Liver (tissue), 8 donors: ENCODE measurements at regions not wholly inside any gene's neighbourhood (a gene's known extent, or its start where the extent isn't known, plus 50 kb on each side); places are given as distances from the start of the nearest gene placed in this dataset.

Experiments
- DNase-seq: peaks from one replicate; pipeline ENCODE4 v3.0.0-alpha.2; 2017; ENCODE audit warnings: low spot score
- H3K27ac ChIP-seq, 2 donors: one replicate each; pipeline ENCODE4 v1.7.0; 2013; ENCODE audit warnings: inconsistent platforms in 2 of 2, low read length in 2 of 2, control low read depth in 1 of 2, low read depth in 1 of 2, mild to moderate bottlenecking in 1 of 2
- H3K27me3 ChIP-seq, 4 donors: one replicate each; pipeline versions ENCODE4 v1.6.1 to v1.7.0; 2013; ENCODE audit warnings: low read length in 3 of 4, inconsistent platforms in 1 of 4, mild to moderate bottlenecking in 1 of 4, moderate library complexity in 1 of 4; ENCODE audit not compliant: control insufficient read depth in 4 of 4, insufficient read depth in 4 of 4
- H3K36me3 ChIP-seq, 4 donors: one replicate each; pipeline versions ENCODE4 v1.6.1 to v1.7.0; 2013; ENCODE audit warnings: low read length in 3 of 4, mild to moderate bottlenecking in 3 of 4, low read depth in 1 of 4, moderate library complexity in 1 of 4; ENCODE audit not compliant: control insufficient read depth in 4 of 4, insufficient read depth in 3 of 4
- H3K4me1 ChIP-seq, 4 donors: one replicate each; pipeline versions ENCODE4 v1.6.1 to v1.7.0; 2013; ENCODE audit warnings: low read length in 3 of 4, mild to moderate bottlenecking in 3 of 4, moderate library complexity in 1 of 4; ENCODE audit not compliant: control insufficient read depth in 4 of 4, insufficient read depth in 4 of 4
- H3K4me3 ChIP-seq, 3 donors: one replicate each; pipeline versions ENCODE4 v1.6.1 to v1.7.0; 2013; ENCODE audit warnings: low read length in 3 of 3, control low read depth in 1 of 3, low read depth in 1 of 3, mild to moderate bottlenecking in 1 of 3
- H3K9ac ChIP-seq, 2 donors: one replicate each; pipeline ENCODE4 v1.7.0; 2013; ENCODE audit warnings: low read length in 2 of 2, mild to moderate bottlenecking in 2 of 2, moderate library complexity in 2 of 2, control low read depth in 1 of 2, low read depth in 1 of 2
- H3K9me3 ChIP-seq, 4 donors: one replicate each; pipeline versions ENCODE4 v1.6.1 to v1.7.0; 2013; ENCODE audit warnings: low read length in 3 of 4; ENCODE audit not compliant: control insufficient read depth in 4 of 4
- ATF3 ChIP-seq: IDR thresholded peaks from 2 replicates; pipeline ENCODE4 v1.6.1; 2016; ENCODE audit warnings: antibody characterized with exemption
- EGR1 ChIP-seq, 2 donors: IDR thresholded peaks; 2 replicates each; pipeline ENCODE4 v1.6.1; 2016 to 2018; ENCODE audit warnings: antibody characterized with exemption in 2 of 2, low read depth in 2 of 2
- FOXA1 ChIP-seq: IDR thresholded peaks from 2 replicates; pipeline ENCODE4 v1.6.1; 2016; ENCODE audit warnings: antibody characterized with exemption
- FOXA2 ChIP-seq: IDR thresholded peaks from 2 replicates; pipeline ENCODE4 v1.6.1; 2016; ENCODE audit warnings: antibody characterized with exemption
- GABPA ChIP-seq, 2 donors: IDR thresholded peaks in 1 of 2; conservative IDR thresholded peaks in 1 of 2; 2 replicates each; pipeline ENCODE4 v1.6.1; 2016; ENCODE audit warnings: antibody characterized with exemption in 2 of 2, mild to moderate bottlenecking in 1 of 2, moderate library complexity in 1 of 2
- HNF4A ChIP-seq, 2 donors: conservative IDR thresholded peaks; 2 replicates each; pipeline ENCODE4 v1.6.1; 2016; ENCODE audit warnings: antibody characterized with exemption in 2 of 2, mild to moderate bottlenecking in 2 of 2
- HNF4G ChIP-seq: IDR thresholded peaks from 2 replicates; pipeline ENCODE4 v1.6.1; 2016; ENCODE audit warnings: antibody characterized with exemption
- MAX ChIP-seq: IDR thresholded peaks from 2 replicates; pipeline ENCODE4 v1.6.1; 2016; ENCODE audit warnings: antibody characterized with exemption
- NR2F2 ChIP-seq: IDR thresholded peaks from 2 replicates; pipeline ENCODE4 v1.6.1; 2016; ENCODE audit warnings: antibody characterized with exemption
- RAD21 ChIP-seq, 2 donors: IDR thresholded peaks; 2 replicates each; pipeline ENCODE4 v1.6.1; 2016; ENCODE audit warnings: antibody characterized with exemption in 2 of 2, mild to moderate bottlenecking in 2 of 2
- RXRA ChIP-seq, 2 donors: IDR thresholded peaks; 2 replicates each; pipeline ENCODE4 v1.6.1; 2017 to 2018; ENCODE audit warnings: antibody characterized with exemption in 2 of 2, mild to moderate bottlenecking in 1 of 2
- SP1 ChIP-seq: IDR thresholded peaks from 2 replicates; pipeline ENCODE4 v1.6.1; 2018; ENCODE audit warnings: antibody characterized with exemption, mild to moderate bottlenecking
- TAF1 ChIP-seq: conservative IDR thresholded peaks from 2 replicates; pipeline ENCODE4 v1.6.1; 2016; ENCODE audit warnings: antibody characterized with exemption, mild to moderate bottlenecking
- YY1 ChIP-seq: IDR thresholded peaks from 2 replicates; pipeline ENCODE4 v1.6.1; 2016; ENCODE audit warnings: antibody characterized with exemption, mild to moderate bottlenecking
- WGBS: extraction: QIAGEN DNeasy Blood & Tissue Kit; methylation state at CpG from one replicate; pipeline ENCODE4 v1.1.7; 2013; 5-methylcytosine and 5-hydroxymethylcytosine counted together
- TF ChIP-seq, protein P1 (sequence below): IDR thresholded peaks from 2 replicates; pipeline ENCODE4 v1.6.1; 2016; ENCODE audit warnings: antibody characterized with exemption
- TF ChIP-seq, protein P2 (sequence below): fragments of 150-350 bp; IDR thresholded peaks from 2 replicates; pipeline ENCODE4 v1.5.1; 2017; ENCODE audit warnings: improper control_type of control experiment, low read depth, low read length; ENCODE audit not compliant: missing input control
- donor health status: healthy.
- donor health status: healthy.
- donor health status: healthy.
- donor health status: healthy.
- donor health status: healthy.

GRCh38 chr5:120219988-120220387 is 244.1 kb upstream of the PRR16 start:
- TF ChIP-seq EGR1 (IDR thresholded peaks at IDR 0.05; ENCODE audit: low read depth in 2 of 2) (no peak), TAF1 (no peak)
- 92% methylated on average over 3 of the region's 3 CpGs for WGBS
- Histone ChIP-seq H3K27ac (no peak overlapping the region), H3K4me1 (no peaks in the 10 kb centered on the region), H3K36me3 (no peaks in the 10 kb centered on the region), H3K9ac (no peak overlapping the region), H3K27me3 (no peaks in the 10 kb centered on the region), H3K4me3 (no peak overlapping the region), H3K9me3 (no peaks in the 10 kb centered on the region)
- no peak for DNase-seq

DNA sequence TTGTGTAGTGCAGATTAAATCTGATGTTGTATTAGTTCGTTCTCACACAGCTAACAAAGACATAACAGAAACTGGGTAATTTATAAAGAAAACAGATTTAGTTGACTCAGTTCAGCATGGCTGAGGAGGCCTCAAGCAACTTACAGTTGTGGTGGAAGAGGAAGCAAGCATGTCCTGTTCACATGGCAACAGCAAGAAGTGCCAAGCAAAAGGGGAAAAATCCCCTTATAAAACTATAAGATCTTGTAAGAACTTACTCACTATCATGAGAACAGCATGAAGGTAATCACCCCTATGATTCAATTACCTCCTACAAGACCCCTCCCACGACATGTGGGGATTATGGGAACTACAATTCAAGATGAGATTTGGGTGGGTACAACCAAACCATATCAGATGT is 238.6 kb upstream of the PRR16 start:
- Histone ChIP-seq H3K9me3 (no peaks in the 10 kb centered on the region), H3K4me3 (no peak overlapping the region), H3K27me3 (no peaks in the 10 kb centered on the region), H3K4me1 (no peaks in the 10 kb centered on the region), H3K36me3 (no peaks in the 10 kb centered on the region), H3K9ac (no peak overlapping the region), H3K27ac (no peak overlapping the region)
- no peak for DNase-seq
- TF ChIP-seq, protein P1, sequence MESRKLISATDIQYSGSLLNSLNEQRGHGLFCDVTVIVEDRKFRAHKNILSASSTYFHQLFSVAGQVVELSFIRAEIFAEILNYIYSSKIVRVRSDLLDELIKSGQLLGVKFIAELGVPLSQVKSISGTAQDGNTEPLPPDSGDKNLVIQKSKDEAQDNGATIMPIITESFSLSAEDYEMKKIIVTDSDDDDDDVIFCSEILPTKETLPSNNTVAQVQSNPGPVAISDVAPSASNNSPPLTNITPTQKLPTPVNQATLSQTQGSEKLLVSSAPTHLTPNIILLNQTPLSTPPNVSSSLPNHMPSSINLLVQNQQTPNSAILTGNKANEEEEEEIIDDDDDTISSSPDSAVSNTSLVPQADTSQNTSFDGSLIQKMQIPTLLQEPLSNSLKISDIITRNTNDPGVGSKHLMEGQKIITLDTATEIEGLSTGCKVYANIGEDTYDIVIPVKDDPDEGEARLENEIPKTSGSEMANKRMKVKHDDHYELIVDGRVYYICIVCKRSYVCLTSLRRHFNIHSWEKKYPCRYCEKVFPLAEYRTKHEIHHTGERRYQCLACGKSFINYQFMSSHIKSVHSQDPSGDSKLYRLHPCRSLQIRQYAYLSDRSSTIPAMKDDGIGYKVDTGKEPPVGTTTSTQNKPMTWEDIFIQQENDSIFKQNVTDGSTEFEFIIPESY = no peak
- TF ChIP-seq EGR1 (IDR thresholded peaks at IDR 0.05; ENCODE audit: low read depth in 2 of 2) = no peak
- TF ChIP-seq RXRA (IDR thresholded peaks at IDR 0.05) = no peak
- TF ChIP-seq ATF3 = no peak
- no peak for TF ChIP-seq RAD21 (IDR thresholded peaks at IDR 0.05)
- no peak for TF ChIP-seq HNF4A (conservative IDR thresholded peaks at IDR 0.05)
- no peak for TF ChIP-seq TAF1
- no peak for TF ChIP-seq YY1
- no peak for TF ChIP-seq FOXA1
- TF ChIP-seq NR2F2 = no peak
- TF ChIP-seq MAX = no peak
- TF ChIP-seq FOXA2 = no peak
- no peak for TF ChIP-seq HNF4G
- TF ChIP-seq SP1 = no peak
- no peak for TF ChIP-seq GABPA (IDR thresholded peaks at IDR 0.05 in 1 of 2, conservative IDR thresholded peaks at IDR 0.05 in 1 of 2)
- TF ChIP-seq, protein P2, sequence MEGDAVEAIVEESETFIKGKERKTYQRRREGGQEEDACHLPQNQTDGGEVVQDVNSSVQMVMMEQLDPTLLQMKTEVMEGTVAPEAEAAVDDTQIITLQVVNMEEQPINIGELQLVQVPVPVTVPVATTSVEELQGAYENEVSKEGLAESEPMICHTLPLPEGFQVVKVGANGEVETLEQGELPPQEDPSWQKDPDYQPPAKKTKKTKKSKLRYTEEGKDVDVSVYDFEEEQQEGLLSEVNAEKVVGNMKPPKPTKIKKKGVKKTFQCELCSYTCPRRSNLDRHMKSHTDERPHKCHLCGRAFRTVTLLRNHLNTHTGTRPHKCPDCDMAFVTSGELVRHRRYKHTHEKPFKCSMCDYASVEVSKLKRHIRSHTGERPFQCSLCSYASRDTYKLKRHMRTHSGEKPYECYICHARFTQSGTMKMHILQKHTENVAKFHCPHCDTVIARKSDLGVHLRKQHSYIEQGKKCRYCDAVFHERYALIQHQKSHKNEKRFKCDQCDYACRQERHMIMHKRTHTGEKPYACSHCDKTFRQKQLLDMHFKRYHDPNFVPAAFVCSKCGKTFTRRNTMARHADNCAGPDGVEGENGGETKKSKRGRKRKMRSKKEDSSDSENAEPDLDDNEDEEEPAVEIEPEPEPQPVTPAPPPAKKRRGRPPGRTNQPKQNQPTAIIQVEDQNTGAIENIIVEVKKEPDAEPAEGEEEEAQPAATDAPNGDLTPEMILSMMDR = no peak
- 40% methylated on average over 2 of the region's 2 CpGs for WGBS
